Cardiac septum (tissue), 1 donor: ENCODE measurements at regions not wholly inside any gene's neighbourhood (a gene's known extent, or its start where the extent isn't known, plus 50 kb on each side); places are given as distances from the start of the nearest gene placed in this dataset.
"Not testable (repeated sequence)": the region's sequence is repeated elsewhere in the genome, so short reads cannot be mapped to it uniquely, and the experiment has no call there.

Source experiments
- DNase-seq: peaks from one replicate; pipeline ENCODE4 v3.0.0-alpha.2; 2020; ENCODE audit warnings: low spot score
- intact Hi-C: fragments of 100-400 bp; cut with DNase I; formaldehyde crosslinking; loops from one replicate; pipeline ENCODE4 v1.14.0; 2022
- donor health status: DM: no; HTN: no; CAD: no.

DNA sequence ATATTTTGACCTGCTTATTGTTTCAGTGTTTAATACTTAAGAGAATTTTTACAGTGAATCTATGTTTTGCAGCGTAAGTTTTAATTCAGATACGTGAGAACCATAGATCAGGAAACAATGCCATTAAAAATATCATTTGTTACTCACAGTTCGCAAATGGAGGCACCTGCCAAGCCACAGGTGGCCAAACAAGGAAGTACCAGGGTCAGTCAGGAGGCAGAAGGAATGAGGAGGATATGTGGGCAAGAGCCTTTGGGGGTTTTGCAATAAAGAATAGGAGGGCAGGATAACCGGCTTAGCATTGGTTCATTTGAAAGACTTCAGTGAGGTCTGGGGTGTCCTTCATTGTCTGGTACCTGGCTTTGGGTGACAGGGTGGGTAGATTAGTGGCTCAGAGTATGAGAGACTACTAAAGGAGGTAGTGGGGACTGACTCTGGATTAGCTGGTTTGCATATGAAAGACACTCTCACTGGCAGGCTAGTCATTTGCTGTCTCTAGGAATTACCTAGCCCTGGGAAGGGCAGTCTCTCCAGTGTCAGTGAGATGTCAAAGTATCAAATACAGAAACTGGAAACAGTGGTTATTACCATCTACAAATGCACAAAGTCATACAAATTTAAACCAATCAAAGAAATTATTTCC is 132.2 kb upstream of the CAV2 start:
- no peak for DNase-seq
- intact Hi-C loops: no loop called here

DNA sequence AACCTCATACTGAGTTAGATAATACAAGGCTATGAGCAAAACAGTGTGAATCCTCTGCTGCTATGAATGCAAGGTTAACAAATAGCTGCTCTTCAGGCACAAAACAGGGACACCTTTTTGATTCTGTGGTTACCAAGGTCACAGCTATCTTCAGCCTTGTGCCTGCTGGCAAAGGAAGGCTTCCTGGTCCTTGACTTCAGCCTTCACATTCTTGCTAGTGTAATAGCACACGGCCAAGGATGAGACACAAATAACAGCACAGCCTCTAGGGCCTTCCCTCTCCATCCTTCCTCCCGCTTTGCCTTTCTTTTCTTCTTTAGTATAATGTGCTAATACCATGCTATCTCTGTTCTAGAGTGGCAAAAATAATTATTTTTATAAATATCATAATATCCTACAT is 130.6 kb upstream of the CAV2 start:
- intact Hi-C loops: no loop called here
- DNase-seq: no peak

DNA sequence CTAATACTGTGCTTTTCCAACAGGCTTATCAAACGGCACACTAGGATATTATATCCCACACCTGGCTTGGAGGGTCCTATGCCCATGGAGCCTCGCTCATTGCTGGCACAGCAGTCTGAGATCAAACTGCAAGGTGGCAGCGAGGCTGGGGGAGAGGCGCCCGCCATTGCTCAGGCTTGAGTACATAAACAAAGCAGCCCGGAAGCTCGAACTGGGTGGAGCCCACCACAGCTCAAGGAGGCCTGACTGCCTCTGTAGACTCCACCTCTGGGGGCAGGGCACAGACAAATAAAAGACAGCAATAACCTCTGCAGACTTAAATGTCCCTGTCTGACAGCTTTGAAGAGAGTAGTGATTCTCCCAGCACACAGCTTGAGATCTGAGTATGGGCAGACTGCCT is 128.0 kb upstream of the CAV2 start:
- intact Hi-C loops: not testable (repeated sequence)

DNA sequence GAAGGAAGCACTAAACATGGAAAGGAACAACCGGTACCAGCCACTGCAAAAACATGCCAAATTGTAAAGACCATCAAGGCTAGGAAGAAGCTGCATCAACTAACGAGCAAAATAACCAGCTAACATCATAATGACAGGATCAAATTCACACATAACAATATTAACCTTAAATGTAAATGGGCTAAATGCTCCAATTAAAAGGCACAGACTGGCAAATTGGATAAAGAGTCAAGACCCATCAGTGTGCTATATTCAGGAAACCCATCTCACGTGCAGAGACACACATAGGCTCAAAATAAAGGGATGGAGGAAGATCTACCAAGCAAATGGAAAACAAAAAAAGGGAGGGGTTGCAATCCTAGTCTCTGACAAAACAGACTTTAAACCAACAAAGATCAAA is 126.3 kb upstream of the CAV2 start:
- intact Hi-C loops, DNase-seq: not testable (repeated sequence)

More for the DNA sequence above, 128.0 kb upstream of the CAV2 start:
- DNase-seq: not testable (repeated sequence)

DNA sequence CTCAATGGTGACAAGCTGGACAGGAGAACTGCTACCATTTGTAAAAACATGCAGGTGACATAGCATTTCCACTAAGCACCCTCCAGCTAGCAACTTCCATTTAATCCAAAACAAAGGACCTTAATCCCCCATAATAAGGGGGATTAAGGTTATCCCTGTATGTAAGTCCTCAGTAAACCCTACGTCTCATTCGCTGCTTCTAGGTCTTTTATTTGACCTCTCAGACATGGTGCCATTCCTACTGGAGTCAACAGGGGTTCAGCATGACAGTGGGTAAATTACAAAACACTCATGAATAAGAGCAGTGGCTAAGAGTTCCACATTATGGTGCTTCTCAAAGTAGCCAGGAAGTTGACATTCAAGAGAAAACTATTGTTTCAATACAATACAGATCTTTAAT is 121.8 kb upstream of the CAV2 start:
- no peak for DNase-seq
- intact Hi-C loops: no loop called here

DNA sequence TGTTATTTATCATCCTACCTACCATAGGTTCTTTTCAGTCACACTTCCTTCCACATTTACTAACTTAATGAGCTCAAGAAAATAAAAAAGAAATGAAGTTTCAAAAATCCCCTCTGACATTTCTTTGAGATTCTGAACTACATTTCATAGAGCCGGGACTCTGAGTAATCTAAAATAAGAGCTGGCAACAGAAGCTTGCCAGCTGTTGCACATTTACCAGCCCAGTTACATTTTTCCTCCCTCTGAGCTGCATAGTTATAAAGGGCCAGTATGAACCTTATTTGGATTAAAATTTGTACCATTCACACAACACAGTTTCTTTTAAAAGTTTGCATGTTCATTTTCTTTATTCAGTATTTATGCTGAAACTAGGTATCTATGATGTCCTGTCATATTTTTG is 119.5 kb upstream of the CAV2 start:
- intact Hi-C loops: no loop called here
- no peak for DNase-seq

DNA sequence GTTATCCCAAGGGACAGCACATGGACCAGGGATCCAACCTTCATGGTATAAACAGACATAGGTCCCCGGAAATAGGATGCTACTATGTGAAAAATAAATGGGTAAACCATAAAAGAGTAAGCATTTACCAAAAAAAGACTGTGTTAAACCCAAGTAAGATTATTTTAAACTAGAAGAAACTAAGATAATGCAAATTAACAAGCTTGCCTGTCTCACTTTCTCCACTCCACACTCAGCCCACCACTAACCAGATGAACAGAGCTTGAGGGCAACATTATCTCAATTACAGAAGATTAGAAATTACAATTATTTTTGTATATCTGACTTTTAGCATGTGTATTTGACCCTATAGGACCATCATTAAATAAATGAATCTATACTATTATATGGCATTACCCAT is 117.2 kb upstream of the CAV2 start:
- no peak for DNase-seq
- intact Hi-C loops: no loop called here

DNA sequence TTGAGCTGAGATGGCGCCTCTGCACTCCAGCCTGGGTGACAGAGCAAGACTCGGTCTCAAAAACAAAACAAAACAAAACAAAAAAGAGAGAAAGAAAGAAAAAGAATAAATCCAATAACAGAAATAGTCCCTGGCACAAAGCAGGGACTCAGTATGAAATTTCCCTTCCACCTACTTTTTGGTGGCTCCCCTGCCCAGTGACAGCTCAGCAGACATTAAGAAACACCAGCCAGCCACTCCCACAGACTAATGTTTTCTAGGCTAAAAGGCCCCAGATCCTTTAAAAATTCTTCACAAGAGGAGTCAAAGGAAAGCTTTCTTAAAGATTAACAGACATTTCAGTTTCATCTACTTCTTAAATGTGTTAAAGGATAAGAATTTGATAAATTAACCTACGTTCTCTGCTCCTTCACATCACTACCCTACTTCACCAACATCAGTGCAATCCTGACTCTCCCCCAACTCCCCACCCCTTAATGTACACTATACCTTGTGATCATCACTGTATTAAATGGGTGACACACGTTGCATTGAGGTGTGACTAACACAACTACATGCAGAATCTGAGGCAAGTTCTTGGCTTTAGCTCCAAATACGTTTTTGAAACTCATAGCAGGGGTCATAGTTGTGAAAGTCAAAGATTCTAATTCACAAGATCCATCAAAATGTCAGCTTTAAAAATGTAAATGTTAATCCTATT is 114.5 kb upstream of the CAV2 start:
- DNase-seq: no peak
- intact Hi-C loops: no loop called here

DNA sequence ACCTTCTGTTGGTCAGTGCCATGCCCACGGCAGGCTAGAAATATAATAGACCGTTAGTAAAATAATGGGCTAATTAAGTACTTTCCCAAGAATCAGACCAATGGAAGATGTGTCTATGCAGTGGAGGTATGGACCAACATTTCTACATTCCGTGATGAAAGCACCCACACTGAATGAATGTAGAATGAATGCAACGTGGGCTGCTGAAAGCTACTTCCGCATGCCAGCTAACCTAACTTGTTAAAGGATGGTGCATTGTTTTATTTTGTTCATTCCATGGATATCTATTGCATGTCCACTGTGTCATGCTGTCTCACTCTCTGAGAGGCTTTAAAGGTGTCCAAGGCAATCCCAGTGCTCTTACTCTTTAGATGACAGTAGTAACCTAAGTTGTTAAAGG is 112.9 kb upstream of the CAV2 start:
- intact Hi-C loops: no loop called here
- no peak for DNase-seq

DNA sequence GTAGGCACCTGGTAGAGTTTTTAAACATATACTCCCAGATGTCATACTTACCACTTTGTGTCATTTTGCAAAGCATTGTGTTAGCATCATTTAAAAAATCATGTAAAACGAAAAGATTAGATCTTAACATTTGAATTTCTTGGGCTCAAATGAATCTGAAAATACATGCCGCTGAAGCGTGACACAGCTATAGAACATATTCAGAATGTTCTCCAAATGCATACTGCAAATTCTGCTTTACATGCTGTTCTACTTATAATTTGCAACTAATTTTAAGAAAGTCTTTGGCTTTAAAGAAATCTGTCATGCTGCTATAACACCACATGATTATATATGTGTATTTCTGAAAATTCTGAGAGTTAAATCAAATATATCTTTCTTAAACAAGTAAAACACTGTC is 109.2 kb upstream of the CAV2 start:
- intact Hi-C loops: loop anchor here (5.0 kb wide), 1 partner anchor 52 kb away; no protein-coding TSS in a partner anchor
- no peak for DNase-seq

DNA sequence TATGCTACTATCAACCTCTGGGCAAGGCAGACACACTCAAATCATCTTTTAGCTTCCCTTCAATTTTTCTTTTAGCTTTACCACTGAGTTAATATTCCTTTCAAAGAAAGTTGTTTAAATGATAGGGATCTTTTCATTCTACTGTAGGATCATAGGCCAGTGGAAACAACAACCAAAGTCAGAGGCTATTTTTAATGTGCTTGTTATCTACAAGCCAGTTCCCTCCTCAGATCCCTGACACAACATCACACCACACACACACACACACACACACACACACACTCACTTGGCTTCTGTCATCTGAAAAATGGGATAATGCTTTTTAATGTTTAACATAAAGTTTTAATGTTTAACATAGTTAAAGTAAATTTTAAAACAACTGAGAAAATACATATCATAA is 106.7 kb upstream of the CAV2 start:
- intact Hi-C loops: loop anchor here (2.0 to 5.0 kb wide), 2 partner anchors 38 to 49 kb away; no protein-coding TSS in a partner anchor
- no peak for DNase-seq

DNA sequence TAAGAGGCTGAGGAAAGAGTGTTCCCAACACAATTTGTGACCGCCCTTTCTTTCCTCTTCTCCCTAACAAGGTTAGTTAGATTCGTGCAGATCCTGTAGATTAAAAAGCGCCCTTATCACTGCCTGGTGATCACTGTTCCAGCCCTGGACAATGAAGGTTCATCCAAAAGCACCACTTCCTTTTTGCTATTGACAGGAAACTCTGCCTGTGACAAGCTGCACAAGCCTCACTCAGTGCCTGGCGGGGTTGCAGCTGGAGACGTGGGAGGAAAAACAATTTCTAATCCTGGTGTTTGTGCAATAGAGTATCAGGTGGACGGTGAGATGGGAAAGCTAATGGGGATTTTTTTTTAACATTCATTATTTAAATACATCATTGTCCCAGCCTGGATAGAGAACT is 105.9 kb upstream of the CAV2 start:
- no peak for DNase-seq
- intact Hi-C loops: loop anchor here (2.0 to 5.0 kb wide), 2 partner anchors 39 to 49 kb away; no protein-coding TSS in a partner anchor

DNA sequence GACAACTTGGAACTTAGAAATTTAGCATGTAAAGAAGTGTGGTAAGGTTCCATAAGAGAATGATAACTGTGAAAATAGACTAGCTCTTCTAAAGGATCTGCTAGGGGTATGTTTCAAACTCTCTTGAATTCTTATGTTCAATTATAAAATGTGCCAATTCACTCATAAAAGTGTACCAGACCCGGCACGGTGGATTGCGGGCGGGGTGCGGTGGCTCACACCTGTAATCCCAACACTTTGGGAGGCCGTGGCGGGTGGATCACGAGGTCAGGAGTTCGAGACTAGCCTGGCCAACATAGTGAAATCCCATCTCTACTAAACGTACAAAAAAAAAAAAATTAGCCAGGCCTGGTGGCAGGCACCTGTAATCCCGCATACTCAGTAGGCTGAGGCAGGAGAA is 105.4 kb upstream of the CAV2 start:
- intact Hi-C loops: loop anchor here (5.0 kb wide), 1 partner anchor 48 kb away; no protein-coding TSS in a partner anchor

DNA sequence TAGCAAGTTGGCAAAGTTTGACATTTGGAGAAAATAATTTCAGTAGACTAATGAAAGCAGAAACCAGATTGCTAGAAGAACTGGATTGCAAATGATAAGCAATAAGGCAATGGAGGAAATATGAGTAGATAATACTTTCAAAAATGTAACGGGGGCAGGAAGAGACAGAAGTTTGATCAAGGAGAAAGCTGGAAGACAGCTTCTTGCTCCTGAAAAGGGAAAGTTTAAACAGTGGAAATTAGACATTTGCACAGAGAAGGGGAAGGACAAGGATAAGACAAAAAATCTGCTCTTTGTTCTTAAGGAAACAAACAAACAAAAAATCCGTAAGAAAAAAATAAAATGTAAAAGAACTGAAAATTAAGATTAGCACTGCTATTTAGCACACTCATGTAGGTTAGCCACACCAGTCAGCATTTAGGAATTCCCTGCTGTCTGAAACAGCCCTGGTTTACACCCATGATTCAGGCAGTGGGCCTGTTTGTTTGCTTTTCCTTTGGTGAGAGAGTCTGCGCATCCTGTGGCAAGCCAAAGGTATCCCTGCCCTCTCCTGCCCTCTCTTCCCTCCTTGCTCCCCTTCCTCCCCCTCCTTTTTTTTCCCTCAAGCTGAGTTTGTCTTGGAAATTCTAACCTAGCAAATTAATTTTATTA is 104.3 kb upstream of the CAV2 start:
- intact Hi-C loops: no loop called here

More for the DNA sequence above, 105.4 kb upstream of the CAV2 start:
- DNase-seq: no peak

DNA sequence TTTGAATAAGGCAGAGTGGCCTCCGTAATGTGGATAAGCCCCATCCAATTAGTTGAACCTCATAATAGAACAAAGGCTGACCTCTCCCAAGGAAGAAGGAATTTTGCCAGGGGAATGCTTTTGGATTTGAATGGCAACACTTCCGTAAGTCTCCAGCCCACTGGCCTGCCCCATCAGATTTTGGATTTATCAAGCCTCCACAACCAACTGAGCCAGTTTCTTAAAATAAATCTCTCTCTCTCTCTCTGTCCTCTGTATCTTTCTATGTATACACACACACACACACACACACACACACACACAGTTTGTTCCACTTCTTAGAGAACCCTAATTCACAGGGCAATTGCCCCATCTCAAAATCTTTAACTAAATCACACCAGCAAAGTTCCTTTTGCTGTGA is 100.9 kb upstream of the CAV2 start:
- intact Hi-C loops: no loop called here
- DNase-seq: no peak

More for the DNA sequence above, 104.3 kb upstream of the CAV2 start:
- no peak for DNase-seq

DNA sequence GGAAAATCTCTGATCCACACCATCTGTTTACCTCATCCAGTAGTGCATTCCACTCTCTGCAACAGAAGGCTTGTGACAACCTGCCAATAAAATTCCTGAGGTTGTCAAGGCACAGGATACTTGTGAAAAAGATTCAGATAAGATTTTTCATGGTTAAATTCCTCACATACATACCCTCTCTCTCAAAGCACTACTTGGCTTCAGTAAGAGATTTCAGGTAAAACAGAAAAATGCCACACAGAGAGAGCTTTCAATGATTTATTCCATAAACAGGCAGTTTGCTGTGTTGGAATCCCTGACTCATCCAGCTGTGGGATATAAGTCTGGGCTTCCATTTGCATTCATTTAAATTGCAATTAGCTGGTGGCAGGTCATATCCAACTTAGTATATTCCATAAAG is 99.7 kb upstream of the CAV2 start:
- DNase-seq: no peak
- intact Hi-C loops: no loop called here

DNA sequence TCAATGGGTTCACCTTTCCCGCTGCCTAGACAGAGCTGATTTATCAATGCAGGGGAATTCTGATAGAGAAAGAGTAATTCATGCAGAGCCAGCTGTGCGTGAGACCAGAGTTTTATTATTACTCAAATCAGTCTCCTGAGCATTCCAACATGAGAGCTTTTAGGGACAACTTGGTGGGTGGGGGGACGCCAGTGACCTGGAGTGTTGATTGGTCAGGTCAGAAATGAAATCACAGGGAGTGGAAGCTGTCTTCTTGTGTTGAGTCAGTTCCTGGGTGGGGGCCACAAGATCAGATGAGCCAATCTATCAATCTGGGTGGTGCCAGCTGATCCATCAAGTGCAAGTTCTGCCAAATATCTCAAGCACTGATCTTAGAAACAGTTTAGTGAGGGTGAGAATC is 99.0 kb upstream of the CAV2 start:
- intact Hi-C loops: no loop called here

DNA sequence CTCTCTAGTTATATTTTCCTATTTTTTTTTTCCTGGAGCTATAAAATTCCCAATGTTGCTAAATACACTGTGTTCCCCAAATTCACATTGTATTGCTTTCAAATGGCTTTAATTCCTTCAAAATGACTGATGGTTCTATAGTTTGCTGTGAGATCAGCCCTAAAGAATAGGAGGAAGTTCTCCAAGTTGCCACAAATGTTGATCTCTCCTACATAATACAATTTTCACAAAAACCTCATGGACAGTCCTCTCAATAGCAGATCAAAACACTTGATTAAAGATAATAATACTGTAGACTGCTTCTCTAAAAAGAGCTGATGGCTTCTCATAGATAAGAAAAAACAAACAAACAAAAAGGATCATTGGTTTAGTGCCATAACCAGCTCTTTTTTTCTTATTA is 97.8 kb upstream of the CAV2 start:
- intact Hi-C loops: no loop called here
- DNase-seq: no peak

More for the DNA sequence above, 99.0 kb upstream of the CAV2 start:
- no peak for DNase-seq

DNA sequence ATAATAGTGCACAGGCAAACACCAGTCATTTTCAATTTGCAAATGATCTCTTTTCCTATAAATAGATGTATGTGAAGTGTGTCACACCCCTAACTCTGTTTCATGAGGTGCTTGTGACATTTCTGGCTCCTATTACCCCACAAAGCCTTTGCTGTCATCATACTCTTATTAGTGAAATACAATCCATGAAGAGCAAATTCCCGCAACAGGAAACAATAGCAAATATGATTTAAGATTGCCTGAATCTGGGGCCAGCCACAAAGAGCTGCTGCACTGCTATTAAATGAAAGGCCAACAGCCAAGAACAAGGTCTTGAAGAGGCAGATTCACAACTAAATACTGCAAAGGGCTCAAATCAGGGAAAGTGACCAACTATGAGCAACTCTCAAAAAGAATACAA is 96.3 kb upstream of the CAV2 start:
- DNase-seq: no peak
- intact Hi-C loops: no loop called here

DNA sequence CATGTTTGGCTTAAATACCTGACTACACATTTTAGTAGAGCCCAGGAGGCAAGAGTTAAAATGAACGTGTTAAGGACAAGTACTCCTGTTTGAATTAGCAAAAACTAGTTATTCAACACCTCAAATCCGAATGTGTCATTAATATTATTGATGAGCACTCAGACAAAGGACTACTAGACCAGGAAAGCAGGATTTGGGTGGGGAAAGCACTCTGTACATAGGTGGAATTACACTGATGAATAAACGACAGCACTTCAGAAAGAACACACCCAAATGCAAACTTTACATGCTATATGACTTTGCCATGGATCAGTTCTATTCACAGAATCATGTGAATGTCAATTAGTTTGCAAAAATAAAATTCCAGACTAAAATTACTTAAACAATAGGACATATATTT is 95.1 kb upstream of the CAV2 start:
- intact Hi-C loops: no loop called here
- DNase-seq: no peak

DNA sequence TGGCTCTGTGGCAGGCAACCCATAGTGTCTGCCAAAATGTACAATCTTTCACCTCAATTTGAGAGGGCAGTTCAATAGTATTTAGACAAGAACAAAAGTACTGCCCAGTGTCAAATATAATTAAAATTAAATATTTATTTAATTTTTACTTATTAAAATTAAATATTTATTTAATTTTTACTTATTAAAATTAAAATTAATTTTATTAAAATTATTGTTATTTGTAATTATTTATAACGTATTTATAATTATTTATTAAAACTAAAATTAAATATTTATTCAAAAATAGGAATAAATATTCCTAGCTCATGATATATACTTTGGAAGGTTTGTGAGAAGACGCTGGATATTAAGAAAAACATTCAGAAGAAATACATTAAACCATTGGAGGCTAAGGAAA is 93.7 kb upstream of the CAV2 start:
- intact Hi-C loops: no loop called here

More for the DNA sequence above, 93.7 kb upstream of the CAV2 start:
- no peak for DNase-seq
